GM12865 (cell line): ENCODE measurements at regions not wholly inside any gene's neighbourhood (a gene's known extent, or its start where the extent isn't known, plus 50 kb on each side); places are given as distances from the start of the nearest gene placed in this dataset.

Source experiments
- DNase-seq: peaks from one replicate; pipeline ENCODE4 v3.0.0; 2010; ENCODE audit warnings: low read depth
- H3K4me3 ChIP-seq: 2 replicates; pipeline ENCODE4 v1.5.1; 2011; ENCODE audit warnings: mild to moderate bottlenecking, low read depth, low read length, control low read depth
- CTCF ChIP-seq: IDR thresholded peaks from 2 replicates; pipeline ENCODE4 v1.5.1; 2011; ENCODE audit warnings: low read length, control low read depth, low read depth, inconsistent platforms; ENCODE audit not compliant: insufficient read depth; ENCODE audit errors: missing control alignments

GRCh38 chr2:66762761-66763160, 327.8 kb downstream of the MEIS1 start:
- no peak for TF ChIP-seq CTCF
- H3K4me3 ChIP-seq = no peak overlapping the region
- no peak for DNase-seq

- no peak overlapping the region for H3K4me3 ChIP-seq
- no peak for TF ChIP-seq CTCF
- DNase-seq = no peak
Measured at GRCh38 chr2:66766582-66766981, 331.7 kb downstream of the MEIS1 start.

- DNase-seq = no peak
- H3K4me3 ChIP-seq = no peak overlapping the region
- no peak for TF ChIP-seq CTCF
Measured at GRCh38 chr2:66771359-66771976, 336.5 kb downstream of the MEIS1 start.

GRCh38 chr2:66772618-66773017, 337.7 kb downstream of the MEIS1 start:
- no peak overlapping the region for H3K4me3 ChIP-seq
- no peak for TF ChIP-seq CTCF
- DNase-seq = no peak

GRCh38 chr2:66775730-66776422, 341.0 kb downstream of the MEIS1 start:
- no peak for TF ChIP-seq CTCF
- no peak overlapping the region for H3K4me3 ChIP-seq
- no peak for DNase-seq

- no peak for TF ChIP-seq CTCF
- DNase-seq = no peak
Measured at GRCh38 chr2:66781804-66782203, 346.9 kb downstream of the MEIS1 start.

GRCh38 chr2:66782780-66783361, 347.9 kb downstream of the MEIS1 start:
- no peak for TF ChIP-seq CTCF
- H3K4me3 ChIP-seq = no peak overlapping the region
- no peak for DNase-seq

More at GRCh38 chr2:66781804-66782203, 346.9 kb downstream of the MEIS1 start:
- no peak overlapping the region for H3K4me3 ChIP-seq
